ENCODE measurements at regions not wholly inside any gene's neighbourhood (a gene's known extent, or its start where the extent isn't known, plus 50 kb on each side); places are given as distances from the start of the nearest gene placed in this dataset.

DNA sequence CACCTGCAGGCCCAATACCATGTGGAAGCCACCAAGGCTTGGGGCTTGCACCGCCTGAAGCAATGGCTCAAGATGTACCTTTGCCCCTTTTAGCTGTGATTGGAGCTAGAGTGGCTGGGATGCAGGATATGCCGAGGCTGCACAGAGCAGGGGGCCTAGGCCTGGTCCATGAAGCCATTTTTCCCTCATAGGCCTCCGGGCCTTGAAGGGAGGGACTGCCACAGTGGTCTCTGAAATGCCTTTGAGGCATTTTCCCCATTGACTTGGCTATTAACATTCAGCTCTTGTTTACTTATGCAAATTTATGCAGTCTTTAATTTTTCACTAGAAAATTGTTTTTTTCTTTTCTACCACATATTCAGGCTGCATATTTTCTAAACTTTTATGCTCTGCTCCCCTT lies 203.2 kb upstream of the HHIP start:
- Histone ChIP-seq H3K27me3 (replicated peaks; ENCODE audit: control insufficient read depth, insufficient read depth, low read length) (no peaks in the 10 kb centered on the region), H3K36me3 (ENCODE audit: control insufficient read depth, insufficient read depth, low read length) (no peaks in the 10 kb centered on the region), H3K4me3 (replicated peaks; ENCODE audit: low read depth, low read length) (no peak overlapping the region)
- DNase-seq (ENCODE audit: extremely low read depth, insufficient read length): no peak
- TF ChIP-seq CTCF (IDR thresholded peaks at IDR 0.05; ENCODE audit: insufficient read depth, low read length, poor library complexity, severe bottlenecking): no peak

DNA sequence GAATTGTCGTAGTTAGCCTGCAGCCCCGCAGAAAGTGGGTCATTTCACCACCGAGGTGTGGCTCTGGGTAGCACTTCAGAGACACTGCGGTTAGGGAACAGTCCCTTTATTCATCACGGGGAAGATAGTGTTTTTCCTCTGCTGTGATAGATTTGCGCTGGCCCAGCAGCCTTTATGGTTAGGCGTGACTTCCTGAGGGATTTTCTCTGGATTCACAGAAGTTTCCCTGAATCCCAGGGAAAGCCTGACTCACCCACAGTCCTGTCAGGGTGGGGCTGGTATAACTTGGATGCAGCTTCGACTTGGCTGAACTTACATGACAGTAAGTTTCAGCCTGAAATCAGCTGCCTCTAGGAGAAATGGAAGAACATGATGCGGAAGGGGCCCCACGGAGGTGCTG lies 196.3 kb upstream of the HHIP start:
- Histone ChIP-seq H3K27me3 (replicated peaks; ENCODE audit: control insufficient read depth, insufficient read depth, low read length) (no peaks in the 10 kb centered on the region), H3K4me3 (replicated peaks; ENCODE audit: low read depth, low read length) (no peak overlapping the region), H3K36me3 (ENCODE audit: control insufficient read depth, insufficient read depth, low read length) (no peaks in the 10 kb centered on the region)
- no peak for DNase-seq (ENCODE audit: extremely low read depth, insufficient read length)
- TF ChIP-seq CTCF (IDR thresholded peaks at IDR 0.05; ENCODE audit: insufficient read depth, low read length, poor library complexity, severe bottlenecking): no peak

DNA sequence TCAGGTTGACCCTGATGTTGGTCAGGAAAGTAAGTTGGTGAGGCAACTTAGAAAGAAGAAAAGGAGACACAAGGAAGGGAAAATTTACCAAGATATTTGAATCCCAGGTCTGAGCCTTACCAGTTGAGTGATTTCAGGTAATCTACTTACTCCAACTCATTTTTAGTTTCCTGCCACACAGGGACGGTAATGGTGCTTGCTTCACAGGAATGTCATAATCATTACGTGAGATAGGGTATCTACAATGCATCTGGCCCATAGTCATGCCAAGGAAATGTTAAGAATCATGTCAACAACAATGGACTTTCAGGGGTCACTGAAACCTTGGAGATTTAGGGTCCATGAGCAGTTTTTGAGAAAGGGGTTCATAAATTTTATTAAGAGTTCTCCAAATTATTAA lies 195.4 kb upstream of the HHIP start:
- Histone ChIP-seq H3K36me3 (ENCODE audit: control insufficient read depth, insufficient read depth, low read length) (no peaks in the 10 kb centered on the region), H3K4me3 (replicated peaks; ENCODE audit: low read depth, low read length) (no peak overlapping the region), H3K27me3 (replicated peaks; ENCODE audit: control insufficient read depth, insufficient read depth, low read length) (no peaks in the 10 kb centered on the region)
- no peak for DNase-seq (ENCODE audit: extremely low read depth, insufficient read length)
- no peak for TF ChIP-seq CTCF (IDR thresholded peaks at IDR 0.05; ENCODE audit: insufficient read depth, low read length, poor library complexity, severe bottlenecking)

- no peak for DNase-seq (ENCODE audit: extremely low read depth, insufficient read length)
- TF ChIP-seq CTCF (IDR thresholded peaks at IDR 0.05; ENCODE audit: insufficient read depth, low read length, poor library complexity, severe bottlenecking): no peak
- no peak overlapping the region for H3K4me3 ChIP-seq (replicated peaks; ENCODE audit: low read depth, low read length)
- H3K36me3 ChIP-seq (ENCODE audit: control insufficient read depth, insufficient read depth, low read length): no peaks in the 10 kb centered on the region
- H3K27me3 ChIP-seq (replicated peaks; ENCODE audit: control insufficient read depth, insufficient read depth, low read length): no peaks in the 10 kb centered on the region
Observed at GRCh38 chr4:144451766-144452450, 194.0 kb upstream of the HHIP start.

DNA sequence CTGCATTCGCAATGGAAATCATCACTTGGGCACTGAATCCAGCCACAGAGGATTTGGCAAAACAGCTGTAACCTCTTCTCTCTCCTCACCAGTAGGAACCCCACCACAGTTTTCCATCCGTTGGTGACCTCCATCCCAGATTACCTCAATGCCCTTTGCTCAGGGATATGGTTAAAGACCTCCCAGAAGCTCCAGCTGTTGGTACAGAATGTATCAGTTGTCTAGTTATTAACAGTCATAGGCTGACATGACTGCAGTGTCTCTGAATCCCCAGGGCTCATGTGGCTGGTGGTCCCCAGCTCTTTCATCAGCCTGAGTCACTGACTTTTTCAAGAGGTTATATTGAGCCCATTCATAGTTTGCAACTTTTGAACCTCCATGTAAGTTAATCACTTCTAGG lies 189.8 kb upstream of the HHIP start:
- Histone ChIP-seq H3K27me3 (replicated peaks; ENCODE audit: control insufficient read depth, insufficient read depth, low read length) (no peaks in the 10 kb centered on the region; the same call in 1 of the 2 replicates), H3K4me3 (replicated peaks; ENCODE audit: low read depth, low read length) (no peak overlapping the region), H3K36me3 (ENCODE audit: control insufficient read depth, insufficient read depth, low read length) (no peaks in the 10 kb centered on the region)
- no peak for TF ChIP-seq CTCF (IDR thresholded peaks at IDR 0.05; ENCODE audit: insufficient read depth, low read length, poor library complexity, severe bottlenecking)
- DNase-seq (ENCODE audit: extremely low read depth, insufficient read length): no peak

DNA sequence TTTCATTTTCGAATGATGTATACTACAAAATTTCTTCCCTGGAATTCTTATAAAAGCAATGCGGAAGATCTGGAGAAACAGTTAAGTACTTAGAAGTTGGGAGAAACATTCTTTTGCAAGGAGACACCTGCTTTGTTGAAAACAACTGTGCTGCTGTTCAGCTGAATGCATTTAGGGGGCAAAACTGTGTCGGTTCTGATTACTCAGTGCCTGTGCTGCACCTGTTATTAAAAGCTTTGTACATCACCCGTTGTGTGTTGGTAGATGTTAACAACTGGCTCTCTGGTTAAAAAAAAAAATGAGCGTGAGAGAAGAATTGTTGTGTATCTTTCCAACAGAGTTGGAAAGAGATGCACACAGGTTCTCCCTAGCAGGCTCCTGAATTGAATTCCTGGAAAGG lies 184.1 kb upstream of the HHIP start:
- H3K36me3 ChIP-seq (ENCODE audit: control insufficient read depth, insufficient read depth, low read length): no peaks in the 10 kb centered on the region
- no peak for TF ChIP-seq CTCF (IDR thresholded peaks at IDR 0.05; ENCODE audit: insufficient read depth, low read length, poor library complexity, severe bottlenecking)
- no peak overlapping the region for H3K4me3 ChIP-seq (replicated peaks; ENCODE audit: low read depth, low read length)
- H3K27me3 ChIP-seq (replicated peaks; ENCODE audit: control insufficient read depth, insufficient read depth, low read length): no peaks in the 10 kb centered on the region; the same call in 1 of the 2 replicates
- DNase-seq (ENCODE audit: extremely low read depth, insufficient read length): no peak

Data from GM06990 (cell line).